H9 (cell line): ENCODE measurements at regions not wholly inside any gene's neighbourhood (a gene's known extent, or its start where the extent isn't known, plus 50 kb on each side); places are given as distances from the start of the nearest gene placed in this dataset.

ENCODE experiments used
- DNase-seq: peaks from one replicate; pipeline ENCODE4 v3.0.0-alpha.2; 2017
- H2AFZ ChIP-seq: one replicate; pipeline ENCODE4 v1.6.1; 2013; ENCODE audit warnings: mild to moderate bottlenecking, low read length, control low read depth, moderate library complexity
- H2AK5ac ChIP-seq: 2 replicates; pipeline ENCODE4 v1.6.1; 2013; ENCODE audit warnings: low read length, control low read depth, mixed read lengths; ENCODE audit not compliant: insufficient read length
- H2BK120ac ChIP-seq: one replicate; pipeline ENCODE4 v1.6.1; 2013; ENCODE audit warnings: low read depth, mild to moderate bottlenecking, low read length, control low read depth, inconsistent platforms; ENCODE audit not compliant: poor library complexity, severe bottlenecking
- H2BK12ac ChIP-seq: 2 replicates; pipeline ENCODE4 v1.6.1; 2013; ENCODE audit warnings: low read length, control low read depth, mixed read lengths, low read depth; ENCODE audit not compliant: insufficient read length
- H2BK15ac ChIP-seq: 2 replicates; pipeline ENCODE4 v1.6.1; 2013; ENCODE audit warnings: low read depth, low read length, control low read depth
- H2BK20ac ChIP-seq: one replicate; pipeline ENCODE4 v1.6.1; 2013; ENCODE audit warnings: low read depth, mild to moderate bottlenecking, low read length, control low read depth, inconsistent platforms; ENCODE audit not compliant: poor library complexity, severe bottlenecking
- H2BK5ac ChIP-seq: 2 replicates; pipeline ENCODE4 v1.6.1; 2013; ENCODE audit warnings: low read length, control low read depth, mixed read lengths; ENCODE audit not compliant: insufficient read length
- H3K14ac ChIP-seq: 2 replicates; pipeline ENCODE4 v1.6.1; 2013; ENCODE audit warnings: low read length, control low read depth; ENCODE audit not compliant: insufficient read depth
- H3K18ac ChIP-seq: 2 replicates; pipeline ENCODE4 v1.6.1; 2013; ENCODE audit warnings: low read depth, mild to moderate bottlenecking, mixed read lengths, low read length, control low read depth; ENCODE audit not compliant: insufficient read length
- H3K23ac ChIP-seq: 2 replicates; pipeline ENCODE4 v1.6.1; 2013; ENCODE audit warnings: low read length, control low read depth, mixed read lengths, low read depth; ENCODE audit not compliant: insufficient read length
- H3K23me2 ChIP-seq: 2 replicates; pipeline ENCODE4 v1.6.1; 2013; ENCODE audit warnings: low read depth, mild to moderate bottlenecking, mixed read lengths, low read length, control low read depth; ENCODE audit not compliant: insufficient read length, poor library complexity, severe bottlenecking
- H3K27ac ChIP-seq: 2 replicates; pipeline ENCODE4 v1.5.1; 2013; ENCODE audit warnings: low read length, control low read depth, mixed read lengths, low read depth; ENCODE audit not compliant: insufficient read length
- H3K27me3 ChIP-seq: 2 replicates; pipeline ENCODE4 v1.6.1; 2013; ENCODE audit warnings: low read length, control low read depth, inconsistent platforms; ENCODE audit not compliant: insufficient read depth
- H3K4ac ChIP-seq: 2 replicates; pipeline ENCODE4 v1.6.1; 2013; ENCODE audit warnings: low read depth, mild to moderate bottlenecking, control low read depth, inconsistent platforms, low read length, moderate library complexity
- H3K4me1 ChIP-seq: 2 replicates; pipeline ENCODE4 v1.6.1; 2013; ENCODE audit warnings: low read length, control low read depth, inconsistent platforms; ENCODE audit not compliant: insufficient read depth
- H3K4me2 ChIP-seq: 2 replicates; pipeline ENCODE4 v1.6.1; 2013; ENCODE audit warnings: low read length, control low read depth, mixed read lengths; ENCODE audit not compliant: insufficient read length, insufficient read depth
- H3K56ac ChIP-seq: 2 replicates; pipeline ENCODE4 v1.6.1; 2013; ENCODE audit warnings: low read depth, mild to moderate bottlenecking, mixed read lengths, low read length, control low read depth; ENCODE audit not compliant: insufficient read length
- H3K79me1 ChIP-seq: 2 replicates; pipeline ENCODE4 v1.6.1; 2013; ENCODE audit warnings: low read depth, mild to moderate bottlenecking, moderate library complexity, low read length, control low read depth, inconsistent platforms; ENCODE audit not compliant: insufficient read depth, poor library complexity, severe bottlenecking
- H3K79me2 ChIP-seq: 2 replicates; pipeline ENCODE4 v1.6.1; 2013; ENCODE audit warnings: low read length, control low read depth, inconsistent platforms; ENCODE audit not compliant: insufficient read depth
- H3K9ac ChIP-seq: 2 replicates; pipeline ENCODE4 v1.6.1; 2013; ENCODE audit warnings: low read length, control low read depth, mixed read lengths; ENCODE audit not compliant: insufficient read length; ENCODE audit errors: extremely low read depth
- H3K9me3 ChIP-seq: one replicate; pipeline ENCODE4 v1.6.1; 2013; ENCODE audit warnings: low read depth, low read length, inconsistent platforms; ENCODE audit not compliant: control insufficient read depth
- H3T11ph ChIP-seq: one replicate; pipeline ENCODE4 v1.6.1; 2013; ENCODE audit warnings: mild to moderate bottlenecking, low read length, control low read depth, inconsistent platforms
- H4K20me1 ChIP-seq: one replicate; pipeline ENCODE4 v1.6.1; 2013; ENCODE audit not compliant: control insufficient read depth, insufficient read length, insufficient read depth
- H4K5ac ChIP-seq: 2 replicates; pipeline ENCODE4 v1.6.1; 2013; ENCODE audit warnings: low read depth, mild to moderate bottlenecking, mixed read lengths, low read length, control low read depth; ENCODE audit not compliant: insufficient read length
- H4K8ac ChIP-seq: replicated peaks from 2 replicates; pipeline ENCODE4 v1.6.1; 2013; ENCODE audit warnings: low read length, control low read depth, mixed read lengths, low read depth; ENCODE audit not compliant: insufficient read length
- H4K91ac ChIP-seq: 2 replicates; pipeline ENCODE4 v1.6.1; 2013; ENCODE audit warnings: low read depth, mild to moderate bottlenecking, moderate library complexity, mixed read lengths, low read length, control low read depth; ENCODE audit not compliant: insufficient read length
- H3K27ac Mint-ChIP-seq, 3 experiments: 2 replicates in 2 of 3; 3 replicates in 1 of 3; pipeline ENCODE4 v1.8.0; 2020 to 2021; ENCODE audit warnings: mixed read lengths in 3 of 3, mild to moderate bottlenecking in 1 of 3, moderate library complexity in 1 of 3
- H3K27me3 Mint-ChIP-seq: 2 replicates; pipeline ENCODE4 v1.8.0; 2021; ENCODE audit warnings: low read depth, mild to moderate bottlenecking, moderate library complexity, mixed read lengths
- H3K36me3 Mint-ChIP-seq, 3 experiments: 2 replicates in 2 of 3; 3 replicates in 1 of 3; pipeline ENCODE4 v1.8.0; 2020 to 2021; ENCODE audit warnings: low read depth in 3 of 3, mixed read lengths in 3 of 3; ENCODE audit not compliant: insufficient read depth in 1 of 3
- H3K4me1 Mint-ChIP-seq, 2 experiments: 2 replicates each; pipeline ENCODE4 v1.8.0; 2020; ENCODE audit warnings: mixed read lengths in 2 of 2
- H3K4me3 Mint-ChIP-seq, 2 experiments: 2 replicates in 1 of 2; 3 replicates in 1 of 2; pipeline ENCODE4 v1.8.0; 2020 to 2021; ENCODE audit warnings: mild to moderate bottlenecking in 2 of 2, mixed read lengths in 2 of 2, moderate library complexity in 1 of 2
- H3K9me3 Mint-ChIP-seq, 2 experiments: 2 replicates in 1 of 2; 3 replicates in 1 of 2; pipeline ENCODE4 v1.8.0; 2020; ENCODE audit warnings: mild to moderate bottlenecking in 2 of 2, mixed read lengths in 2 of 2, moderate library complexity in 1 of 2
- WGBS: extraction: QIAGEN DNeasy Blood & Tissue Kit; methylation state at CpG from one replicate; pipeline ENCODE4 v1.1.7; 2013; ENCODE audit warnings: missing lambda C conversion rate, low lambda C conversion rate, mixed read lengths; ENCODE audit not compliant: insufficient read length; ENCODE audit errors: extremely low coverage; 5-methylcytosine and 5-hydroxymethylcytosine counted together
- TF ChIP-seq, protein P1 (sequence below): fragments of 200-600 bp; sonication (generic); conservative IDR thresholded peaks from 3 replicates; pipeline ENCODE4 v1.8.0; 2021; ENCODE audit warnings: antibody characterized with exemption, mild to moderate bottlenecking

DNA sequence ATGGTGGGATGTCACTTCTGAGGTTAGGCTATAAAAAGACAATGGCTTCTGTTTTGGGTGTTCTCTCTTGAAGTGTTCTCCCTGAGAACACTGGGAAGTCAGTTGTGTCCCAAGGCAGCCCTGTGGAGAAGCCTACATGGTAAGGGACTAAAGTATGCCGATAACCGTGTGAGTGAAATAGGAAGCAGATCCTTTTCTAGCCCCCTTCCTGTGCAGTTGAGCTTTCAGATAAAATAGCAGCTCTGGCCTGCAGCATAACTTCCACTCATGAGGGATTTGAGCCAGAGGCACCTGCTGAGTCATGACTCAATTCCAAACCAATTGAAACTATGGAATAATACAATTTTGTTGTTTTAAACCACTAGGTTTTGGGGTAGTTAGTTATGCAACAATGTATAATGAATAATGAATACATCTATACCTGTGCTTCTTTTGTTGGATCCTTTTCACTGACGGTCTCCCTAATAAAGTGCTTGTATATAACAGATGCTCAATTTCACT, 241.6 kb downstream of the TFAP2B start:
- Histone ChIP-seq H3K27me3 (no peaks in the 10 kb centered on the region), H3K14ac (no peak overlapping the region), H2AFZ (no peak overlapping the region), H2BK5ac (no peak overlapping the region), H2BK20ac (no peak overlapping the region), H3K79me2 (no peaks in the 10 kb centered on the region), H2BK120ac (no peak overlapping the region), H3K79me1 (no peaks in the 10 kb centered on the region), H3K4me2 (no peak overlapping the region), H3K9me3 (no peaks in the 10 kb centered on the region), H3K56ac (no peak overlapping the region), H4K5ac (no peak overlapping the region), H3K23me2 (no peaks in the 10 kb centered on the region), H3K18ac (no peak overlapping the region), H3K9ac (no peak overlapping the region), H3K4me1 (no peaks in the 10 kb centered on the region), H4K20me1 (no peaks in the 10 kb centered on the region), H3K27ac (no peak overlapping the region), H2BK12ac (no peak overlapping the region), H4K91ac (no peak overlapping the region), H2BK15ac (no peak overlapping the region), H4K8ac (no peak overlapping the region), H3T11ph (no peak overlapping the region), H3K23ac (no peak overlapping the region), H3K4ac (no peak overlapping the region), H2AK5ac (no peak overlapping the region)
- H3K27me3 Mint-ChIP-seq, result 0 out of 2 replicates have a peak, but pooled peaks cover 3% of the 10 kb centered on the region
- TF ChIP-seq, protein P1, sequence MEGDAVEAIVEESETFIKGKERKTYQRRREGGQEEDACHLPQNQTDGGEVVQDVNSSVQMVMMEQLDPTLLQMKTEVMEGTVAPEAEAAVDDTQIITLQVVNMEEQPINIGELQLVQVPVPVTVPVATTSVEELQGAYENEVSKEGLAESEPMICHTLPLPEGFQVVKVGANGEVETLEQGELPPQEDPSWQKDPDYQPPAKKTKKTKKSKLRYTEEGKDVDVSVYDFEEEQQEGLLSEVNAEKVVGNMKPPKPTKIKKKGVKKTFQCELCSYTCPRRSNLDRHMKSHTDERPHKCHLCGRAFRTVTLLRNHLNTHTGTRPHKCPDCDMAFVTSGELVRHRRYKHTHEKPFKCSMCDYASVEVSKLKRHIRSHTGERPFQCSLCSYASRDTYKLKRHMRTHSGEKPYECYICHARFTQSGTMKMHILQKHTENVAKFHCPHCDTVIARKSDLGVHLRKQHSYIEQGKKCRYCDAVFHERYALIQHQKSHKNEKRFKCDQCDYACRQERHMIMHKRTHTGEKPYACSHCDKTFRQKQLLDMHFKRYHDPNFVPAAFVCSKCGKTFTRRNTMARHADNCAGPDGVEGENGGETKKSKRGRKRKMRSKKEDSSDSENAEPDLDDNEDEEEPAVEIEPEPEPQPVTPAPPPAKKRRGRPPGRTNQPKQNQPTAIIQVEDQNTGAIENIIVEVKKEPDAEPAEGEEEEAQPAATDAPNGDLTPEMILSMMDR, result no peak
- no peak overlapping the region for H3K27ac Mint-ChIP-seq
- H3K9me3 Mint-ChIP-seq, result no peaks in the 10 kb centered on the region
- H3K4me1 Mint-ChIP-seq, result peaks cover 7 to 10% of the 10 kb centered on the region in 2 experiments
- no peaks in the 10 kb centered on the region; a peak in 1 of 7 replicates for H3K36me3 Mint-ChIP-seq
- no peak overlapping the region for H3K4me3 Mint-ChIP-seq
- no peak for DNase-seq
- no CpG with 5 or more reads among the region's 3 CpGs for WGBS
